AG04450 (cell line): ENCODE measurements at regions not wholly inside any gene's neighbourhood (a gene's known extent, or its start where the extent isn't known, plus 50 kb on each side); places are given as distances from the start of the nearest gene placed in this dataset.

Source experiments
- CTCF ChIA-PET: fragments of 300-600, 350-600 bp; formaldehyde crosslinking; extraction: SDS; loops from one replicate; lab custom pipeline; 2022; ENCODE audit warnings: antibody characterized with exemption, inconsistent platforms; lab: Charles Lee
- POLR2A ChIA-PET: fragments of 350-600 bp; formaldehyde crosslinking; extraction: SDS; loops from one replicate; lab custom pipeline; 2021; ENCODE audit warnings: antibody characterized with exemption, inconsistent platforms; lab: Yijun Ruan, JAX
- DNase-seq: peaks from one replicate; pipeline ENCODE4 v3.0.0-alpha.2; 2011; ENCODE audit warnings: low read depth, low spot score
- H3K27ac ChIP-seq: one replicate; pipeline ENCODE4 v1.5.1; 2012; ENCODE audit warnings: low read depth, low read length, control low read depth
- H3K27me3 ChIP-seq: one replicate; pipeline ENCODE4 v1.6.0; 2012; ENCODE audit warnings: low read length; ENCODE audit not compliant: control insufficient read depth, insufficient read depth
- H3K4me3 ChIP-seq: 2 replicates; pipeline ENCODE4 v1.5.1; 2011; ENCODE audit warnings: mild to moderate bottlenecking, low read depth, low read length, control low read depth
- H3K9me3 ChIP-seq: 2 replicates; pipeline ENCODE4 v1.5.1; 2012; ENCODE audit warnings: low read length; ENCODE audit not compliant: control insufficient read depth, insufficient read depth
- CTCF ChIP-seq: IDR thresholded peaks from 2 replicates; pipeline ENCODE4 v1.5.1; 2011; ENCODE audit warnings: low read depth, low read length, control low read depth, inconsistent platforms

- TF ChIP-seq CTCF, result no peak
- no peak for DNase-seq
- H3K27me3 ChIP-seq, result peaks cover 49% of the 10 kb centered on the region
- no peak overlapping the region for H3K4me3 ChIP-seq
- POLR2A ChIA-PET, result no interaction called here
- H3K9me3 ChIP-seq, result peaks cover 7% of the 10 kb centered on the region; the same call in 1 of the 2 replicates
- H3K27ac ChIP-seq, result no peak overlapping the region
- CTCF ChIA-PET, result interaction anchor here (1.0 kb wide), 1 partner anchor 503 kb away, joined by 6 read pairs; no protein-coding TSS in a partner anchor
Observed at GRCh38 chr12:114483996-114484395, 78.1 kb upstream of the TBX5 start.

GRCh38 chr12:114481200-114481535 is 75.2 kb upstream of the TBX5 start:
- Histone ChIP-seq H3K27ac (no peak overlapping the region), H3K4me3 (0 out of 2 replicates have a peak overlapping the region, but pooled peaks have one; percentile 35), H3K9me3 (peaks cover 7% of the 10 kb centered on the region; the same call in 1 of the 2 replicates), H3K27me3 (peaks cover 69% of the 10 kb centered on the region)
- POLR2A ChIA-PET, result interaction anchor here (0.6 kb wide), 1 partner anchor 93 kb away, joined by 6 read pairs; no protein-coding TSS in a partner anchor
- no peak for DNase-seq
- CTCF ChIA-PET, result interaction anchor here (3.5 kb wide), 1 partner anchor 27 kb away, joined by 23 read pairs; no protein-coding TSS in a partner anchor
- TF ChIP-seq CTCF, result no peak

- POLR2A ChIA-PET, result interaction anchor here (0.6 kb wide), 2 partner anchors 92 to 686 kb away, joined by 6 to 7 read pairs; no protein-coding TSS in a partner anchor
- no peak for DNase-seq
- CTCF ChIA-PET, result interaction anchor here (0.6 to 3.5 kb wide), 4 partner anchors 19 to 1437 kb away, joined by 3 to 23 read pairs (median 5); no protein-coding TSS in a partner anchor
- no peak for TF ChIP-seq CTCF
- H3K9me3 ChIP-seq, result peaks cover 7% of the 10 kb centered on the region; the same call in 1 of the 2 replicates
- H3K4me3 ChIP-seq, result peak overlapping the region; percentile 59
- H3K27ac ChIP-seq, result no peak overlapping the region
- H3K27me3 ChIP-seq, result peaks cover 69% of the 10 kb centered on the region
Observed at GRCh38 chr12:114480337-114481199, 74.6 kb upstream of the TBX5 start.

GRCh38 chr12:114479831-114480230 is 73.9 kb upstream of the TBX5 start:
- H3K4me3 ChIP-seq, result peak overlapping the region; percentile 59
- H3K27ac ChIP-seq, result no peak overlapping the region
- TF ChIP-seq CTCF, result no peak
- ChIA-PET CTCF (interaction anchor here (0.6 to 3.5 kb wide), 4 partner anchors 20 to 1438 kb away, joined by 3 to 23 read pairs (median 5); no protein-coding TSS in a partner anchor), POLR2A (interaction anchor here (0.6 kb wide), 1 partner anchor 687 kb away, joined by 7 read pairs; no protein-coding TSS in a partner anchor)
- H3K9me3 ChIP-seq, result peaks cover 1% of the 10 kb centered on the region; the same call in 1 of the 2 replicates
- DNase-seq, result no peak
- peaks cover 69% of the 10 kb centered on the region for H3K27me3 ChIP-seq
